ENCODE measurements at regions not wholly inside any gene's neighbourhood (a gene's known extent, or its start where the extent isn't known, plus 50 kb on each side); places are given as distances from the start of the nearest gene placed in this dataset.
A peak's percentile ranks its signal among the peaks of the same experiment; 100 is the strongest.
"Not testable (repeated sequence)": the region's sequence is repeated elsewhere in the genome, so short reads cannot be mapped to it uniquely, and the experiment has no call there.

- peak in 1 of 2 donors; percentile 24 for DNase-seq (ENCODE audit: low read depth in 2 of 2)
Measured at GRCh38 chr16:65336160-65336559, 214.3 kb upstream of the CDH11 start.

GRCh38 chr16:65334081-65334480 is 212.2 kb upstream of the CDH11 start:
- DNase-seq (ENCODE audit: low read depth in 2 of 2): no peak

- no peak for DNase-seq (ENCODE audit: low read depth in 2 of 2)
Measured at GRCh38 chr16:65333283-65333682, 211.4 kb upstream of the CDH11 start.

- DNase-seq (ENCODE audit: low read depth in 2 of 2): peak in 1 of 2 donors; percentile 1
Measured at GRCh38 chr16:65327346-65327745, 205.5 kb upstream of the CDH11 start.

- DNase-seq (ENCODE audit: low read depth in 2 of 2): no peak
Measured at GRCh38 chr16:65323655-65324237, 201.9 kb upstream of the CDH11 start.

GRCh38 chr16:65319621-65320231 is 197.9 kb upstream of the CDH11 start:
- DNase-seq (ENCODE audit: low read depth in 2 of 2): no peak

- no peak for DNase-seq (ENCODE audit: low read depth in 2 of 2)
Measured at GRCh38 chr16:65318590-65319257, 196.9 kb upstream of the CDH11 start.

GRCh38 chr16:65318138-65318537 is 196.3 kb upstream of the CDH11 start:
- no peak for DNase-seq (ENCODE audit: low read depth in 2 of 2)

GRCh38 chr16:65316808-65317207 is 194.9 kb upstream of the CDH11 start:
- DNase-seq (ENCODE audit: low read depth in 2 of 2): no peak

GRCh38 chr16:65315081-65315780 is 193.4 kb upstream of the CDH11 start:
- DNase-seq (ENCODE audit: low read depth in 2 of 2): no peak

- no peak for DNase-seq (ENCODE audit: low read depth in 2 of 2)
Measured at GRCh38 chr16:65314627-65315008, 192.8 kb upstream of the CDH11 start.

- no peak for DNase-seq (ENCODE audit: low read depth in 2 of 2)
Measured at GRCh38 chr16:65313936-65314626, 192.2 kb upstream of the CDH11 start.

- no peak for DNase-seq (ENCODE audit: low read depth in 2 of 2)
Measured at GRCh38 chr16:65312795-65313194, 190.9 kb upstream of the CDH11 start.

- DNase-seq (ENCODE audit: low read depth in 2 of 2): peak in 1 of 2 donors; percentile 10
Measured at GRCh38 chr16:65312071-65312470, 190.2 kb upstream of the CDH11 start.

GRCh38 chr16:65310491-65310890 is 188.6 kb upstream of the CDH11 start:
- DNase-seq (ENCODE audit: low read depth in 2 of 2): not testable (repeated sequence)

GRCh38 chr16:65309354-65309753 is 187.5 kb upstream of the CDH11 start:
- no peak for DNase-seq (ENCODE audit: low read depth in 2 of 2)

GRCh38 chr16:65308506-65308905 is 186.6 kb upstream of the CDH11 start:
- DNase-seq (ENCODE audit: low read depth in 2 of 2): no peak

- no peak for DNase-seq (ENCODE audit: low read depth in 2 of 2)
Measured at GRCh38 chr16:65307286-65307685, 185.4 kb upstream of the CDH11 start.

- no peak for DNase-seq (ENCODE audit: low read depth in 2 of 2)
Measured at GRCh38 chr16:65306722-65307121, 184.9 kb upstream of the CDH11 start.

GRCh38 chr16:65306300-65306699 is 184.4 kb upstream of the CDH11 start:
- no peak for DNase-seq (ENCODE audit: low read depth in 2 of 2)

GRCh38 chr16:65305266-65305959 is 183.6 kb upstream of the CDH11 start:
- no peak for DNase-seq (ENCODE audit: low read depth in 2 of 2)

All from lung microvascular endothelial cell (primary cell).